ENCODE measurements at regions not wholly inside any gene's neighbourhood (a gene's known extent, or its start where the extent isn't known, plus 50 kb on each side); places are given as distances from the start of the nearest gene placed in this dataset.
A peak's percentile ranks its signal among the peaks of the same experiment; 100 is the strongest.

- TF ChIP-seq E2F5 (CRISPR knock-in tag; conservative IDR thresholded peaks at IDR 0.05) (no peak), MEIS2 (CRISPR knock-in tag; IDR thresholded peaks at IDR 0.05) (0 out of 2 replicates have a peak, but pooled peaks have one; percentile 23), HNRNPUL1 (IDR thresholded peaks at IDR 0.05; ENCODE audit: low read depth, low read length) (no peak), CBFB (CRISPR knock-in tag; IDR thresholded peaks at IDR 0.05) (0 out of 2 replicates have a peak, but pooled peaks have one; percentile 28), ZBTB26 (CRISPR knock-in tag; IDR thresholded peaks at IDR 0.05; ENCODE audit: borderline replicate concordance) (no peak), LBX2 (CRISPR knock-in tag; IDR thresholded peaks at IDR 0.05; ENCODE audit: borderline replicate concordance) (no peak), JARID2 (CRISPR knock-in tag; IDR thresholded peaks at IDR 0.05; ENCODE audit: insufficient replicate concordance) (no peak), HOXA5 (CRISPR knock-in tag; IDR thresholded peaks at IDR 0.05) (peak; percentile 48; the same call in 1 of the 2 replicates), PRDM10 (CRISPR knock-in tag; IDR thresholded peaks at IDR 0.05; ENCODE audit: low read depth) (0 out of 2 replicates have a peak, but pooled peaks have one; percentile 24), NR2F1 (CRISPR knock-in tag; IDR thresholded peaks at IDR 0.05) (no peak), RAD21 (CRISPR knock-in tag; IDR thresholded peaks at IDR 0.05) (no peak), MZF1 (CRISPR knock-in tag; IDR thresholded peaks at IDR 0.05; ENCODE audit: borderline replicate concordance) (no peak), ZNF7 (CRISPR knock-in tag; IDR thresholded peaks at IDR 0.05) (no peak), ZNF619 (CRISPR knock-in tag; IDR thresholded peaks at IDR 0.05) (peak; percentile 58; the same call in 1 of the 2 replicates), ZNF317 (CRISPR knock-in tag; IDR thresholded peaks at IDR 0.05) (no peak; the same call in 1 of the 2 replicates), REST (IDR thresholded peaks at IDR 0.05; ENCODE audit: borderline replicate concordance in 1 of 2, low read depth in 1 of 2, low read length in 2 of 2) (peak in 1 of 2 experiments; percentile 48; a peak in 1 of 4 replicates), CHD4 (IDR thresholded peaks at IDR 0.05; ENCODE audit: borderline replicate concordance, low read length) (no peak)
Observed at GRCh38 chr3:124584552-124585391, 145.5 kb upstream of the UMPS start (continued).

Measured in HepG2 (cell line).